Bone marrow (tissue), 2 donors: ENCODE measurements at regions not wholly inside any gene's neighbourhood (a gene's known extent, or its start where the extent isn't known, plus 50 kb on each side); places are given as distances from the start of the nearest gene placed in this dataset.
"Not testable (repeated sequence)": the region's sequence is repeated elsewhere in the genome, so short reads cannot be mapped to it uniquely, and the experiment has no call there.

ENCODE experiments used
- DNase-seq, 2 donors: peaks; one replicate each; lab custom pipeline; 2025; lab: John Stamatoyannopoulos, UW

DNA sequence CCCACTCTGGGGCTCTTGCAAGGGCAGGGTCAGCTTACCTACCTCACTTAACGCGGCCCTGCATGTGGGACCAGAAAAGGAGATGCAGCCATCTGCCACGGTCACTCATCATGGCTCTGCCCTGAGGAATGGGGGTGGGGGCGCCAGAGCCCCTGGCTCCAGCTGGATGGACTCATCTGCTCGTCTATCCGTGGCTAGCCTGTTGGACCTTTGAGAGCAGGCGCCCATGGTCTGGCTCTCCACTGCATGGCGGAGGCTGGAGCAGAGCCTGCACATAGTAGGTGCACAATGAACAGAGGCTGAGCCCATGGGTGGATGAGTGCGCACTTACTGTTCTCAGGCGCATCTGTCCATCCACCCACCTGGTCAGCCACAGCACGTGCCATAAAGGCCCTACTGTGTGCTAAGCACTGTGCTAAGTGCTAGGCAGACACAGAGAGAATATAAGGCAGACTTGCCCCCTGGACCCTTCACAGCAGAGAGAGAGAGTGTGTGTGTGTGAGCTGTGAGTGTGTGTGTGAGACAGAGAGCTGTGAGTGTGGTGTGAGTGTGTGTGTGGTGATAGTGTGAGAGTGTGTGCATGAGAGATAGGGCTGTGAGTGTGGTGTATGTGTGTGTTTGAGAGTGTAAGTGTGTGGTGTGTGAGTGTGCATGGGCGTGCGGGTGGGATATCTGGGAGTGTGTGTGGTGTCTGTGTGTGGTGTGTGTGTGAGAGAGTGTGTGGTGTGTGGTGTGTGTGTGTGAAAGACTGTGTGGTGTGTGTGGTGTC lies 151.3 kb downstream of the TFCP2L1 start:
- no peak for DNase-seq

DNA sequence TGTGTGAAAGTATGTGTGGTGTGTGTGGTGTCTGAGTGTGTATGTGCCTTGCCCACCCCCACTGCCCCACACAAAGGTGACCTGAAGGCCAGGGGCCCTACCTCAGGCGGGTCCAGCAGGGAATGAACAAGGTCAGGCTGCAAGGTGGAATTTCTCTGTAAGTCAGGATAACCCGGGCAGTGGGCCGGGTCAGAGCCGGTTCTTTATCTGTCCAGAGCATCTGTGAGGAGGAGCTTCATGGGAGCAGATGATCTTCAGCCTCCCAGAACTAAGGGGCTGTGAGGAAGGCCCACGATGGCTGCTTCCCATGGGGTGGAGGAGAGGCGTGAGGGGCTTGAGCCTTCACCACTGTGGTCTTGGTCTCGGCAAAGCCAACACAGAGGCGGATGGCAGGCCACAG lies 150.3 kb downstream of the TFCP2L1 start:
- DNase-seq = no peak

DNA sequence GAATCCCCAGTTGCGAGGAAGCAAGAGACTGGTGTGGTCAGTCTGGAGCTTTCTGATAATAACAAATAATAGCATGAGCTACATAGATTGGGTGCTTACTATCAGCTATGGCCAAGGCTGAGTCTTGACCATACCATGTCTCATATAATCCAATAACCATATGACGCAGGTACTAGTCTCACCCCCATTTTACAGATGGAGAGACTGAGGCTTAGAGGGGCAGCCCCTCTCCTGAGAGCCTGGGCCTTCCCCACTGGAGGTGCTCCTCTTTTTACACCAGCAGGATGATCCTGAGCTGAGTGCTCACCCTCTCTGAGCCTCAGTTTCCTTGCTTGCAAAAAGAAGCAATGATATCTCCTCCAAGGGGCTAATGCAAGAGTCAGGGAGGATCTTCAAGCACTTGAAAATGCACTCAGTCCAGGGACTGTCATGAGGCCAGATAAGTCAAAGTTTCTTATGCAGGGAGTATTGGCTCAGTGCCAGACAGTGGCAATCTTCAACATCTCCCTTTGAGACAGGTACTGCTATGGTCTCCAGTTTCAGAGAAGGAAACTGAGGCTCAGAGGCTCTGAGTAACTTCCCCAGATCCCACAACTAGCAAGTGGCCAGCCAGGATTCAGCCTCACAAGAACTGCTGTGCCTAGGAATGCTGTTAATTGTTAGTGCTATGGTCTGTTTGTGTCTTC lies 149.7 kb downstream of the TFCP2L1 start:
- DNase-seq = no peak

DNA sequence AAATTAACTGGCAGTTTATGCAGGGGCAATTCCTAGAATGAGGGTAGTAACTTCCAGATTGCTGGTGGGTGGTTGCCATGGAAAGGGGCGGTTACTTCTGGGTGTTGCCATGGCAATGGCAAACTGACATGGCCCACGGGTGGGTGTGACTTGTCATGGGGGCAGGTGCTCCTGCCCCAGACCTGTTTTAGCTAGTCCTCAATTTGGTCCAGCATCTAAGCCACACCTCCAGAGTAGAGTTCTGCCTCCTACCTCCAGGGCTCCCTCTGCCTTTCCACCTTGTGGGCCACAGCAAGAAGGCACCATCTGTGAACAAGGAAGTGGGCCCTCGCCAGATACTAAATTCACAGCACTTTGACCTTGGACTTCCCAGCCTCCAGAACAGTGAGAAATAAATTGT lies 148.7 kb downstream of the TFCP2L1 start:
- DNase-seq = no peak

DNA sequence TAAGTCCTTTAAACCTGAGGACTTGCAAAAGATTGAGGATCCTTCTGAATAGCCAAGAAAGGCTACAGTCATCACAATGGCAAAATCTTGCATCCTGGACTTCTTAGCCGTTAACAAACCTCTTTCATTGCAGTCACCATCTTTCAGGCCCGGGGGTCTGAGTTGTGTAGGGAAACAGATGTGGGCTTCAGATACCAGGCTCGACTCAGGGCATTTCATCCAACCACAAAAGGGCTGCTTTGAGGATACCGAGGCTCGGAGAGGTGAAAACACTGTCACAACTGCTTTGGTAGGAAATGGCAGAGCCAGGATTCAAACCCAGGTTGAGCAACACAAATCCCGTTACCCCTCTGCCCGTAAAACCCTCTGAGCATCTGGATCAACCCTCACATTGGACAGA lies 147.4 kb downstream of the TFCP2L1 start:
- DNase-seq = no peak

DNA sequence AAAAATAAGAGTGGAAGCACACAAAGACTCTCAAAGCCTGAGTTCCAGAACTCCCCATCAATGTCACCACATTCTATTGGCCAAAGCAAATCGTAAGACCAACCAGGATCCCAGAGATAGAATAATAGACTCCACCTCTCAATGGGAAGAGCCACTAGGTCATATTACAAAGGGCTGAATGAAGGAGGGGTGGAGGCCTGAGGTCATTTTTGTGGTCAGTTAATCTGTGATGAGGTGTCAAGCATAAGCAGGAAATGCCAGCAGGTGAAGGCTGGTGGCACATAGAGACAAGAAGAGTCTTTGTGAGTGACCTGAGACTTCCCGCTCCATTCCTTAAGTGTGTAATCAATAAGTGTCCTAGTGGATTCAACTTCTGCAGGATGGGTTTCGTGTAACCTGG lies 144.3 kb downstream of the TFCP2L1 start:
- DNase-seq = no peak

DNA sequence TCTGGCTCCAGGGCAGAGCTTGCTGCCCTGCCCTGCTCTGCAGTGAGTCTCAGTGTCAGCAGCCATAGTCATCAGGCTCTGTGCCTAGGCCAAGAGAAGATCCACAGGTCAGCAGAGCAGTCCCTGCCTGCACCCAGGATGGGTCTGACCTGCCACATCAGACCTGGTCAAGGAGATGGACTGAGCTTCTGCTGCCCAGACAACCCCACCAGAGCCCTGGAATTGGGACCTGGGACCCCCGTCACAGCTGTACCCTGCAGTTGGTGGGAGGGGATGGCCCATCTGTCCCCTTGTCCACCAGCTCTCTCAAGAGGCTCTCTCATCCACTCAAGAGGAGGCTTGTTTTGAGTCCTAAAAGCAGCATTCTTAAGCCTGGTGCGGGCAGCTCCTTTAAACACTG lies 142.6 kb downstream of the TFCP2L1 start:
- no peak for DNase-seq

DNA sequence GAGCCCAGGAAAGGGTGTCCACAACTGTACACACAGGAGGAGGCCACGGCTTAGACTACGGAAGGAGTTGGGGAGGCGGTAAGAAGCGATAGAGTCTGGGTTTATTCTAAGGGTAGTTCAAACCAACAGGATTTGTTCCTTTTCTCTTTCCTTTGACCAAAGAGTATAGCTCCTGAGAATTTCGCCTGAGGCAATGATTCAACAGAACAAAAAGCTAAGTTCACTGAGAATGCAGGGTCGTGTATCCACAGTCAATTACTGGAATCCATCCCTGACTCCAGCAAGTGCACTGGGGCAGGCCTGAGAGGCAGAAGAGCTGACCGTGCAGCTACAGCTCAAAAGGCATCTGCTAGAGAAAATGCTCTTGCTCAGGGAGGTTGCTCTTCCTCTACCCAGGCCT lies 140.9 kb downstream of the TFCP2L1 start:
- no peak for DNase-seq

DNA sequence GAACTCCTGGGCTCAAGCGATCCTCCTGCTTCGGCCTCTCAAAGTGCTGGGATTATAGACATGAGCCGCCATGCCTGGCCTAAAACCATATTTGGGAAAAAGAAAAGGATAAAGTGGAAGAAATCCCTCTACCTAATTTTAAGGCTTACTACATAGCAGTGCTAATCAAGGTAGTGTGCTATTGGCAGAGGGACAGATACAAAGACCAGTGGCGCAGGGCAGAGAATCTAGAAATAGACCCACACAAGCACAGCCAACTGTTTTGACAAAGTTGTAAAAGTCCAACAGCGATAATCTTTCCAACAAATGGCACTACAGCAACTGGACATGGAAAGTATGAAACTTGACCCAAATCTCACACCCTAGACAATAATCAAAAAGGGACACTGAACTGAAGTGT lies 138.4 kb downstream of the TFCP2L1 start:
- no peak for DNase-seq

DNA sequence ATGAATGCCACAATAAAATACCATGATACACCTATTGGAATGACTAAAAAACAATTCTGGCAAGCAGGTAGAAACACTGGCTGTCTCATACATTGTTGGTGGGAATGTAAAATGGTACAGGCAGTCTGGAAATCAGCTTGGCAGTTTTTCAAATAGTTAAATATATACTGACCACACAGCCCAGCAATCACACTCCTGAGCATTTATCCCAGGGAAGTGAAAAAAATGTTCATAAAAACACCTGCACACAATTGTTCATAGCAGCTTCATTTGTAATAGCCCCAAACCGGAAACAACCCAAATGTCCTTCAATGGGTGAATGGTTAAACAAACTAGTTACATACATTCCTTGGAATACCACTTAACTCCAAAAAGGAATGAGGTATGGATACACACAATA lies 137.2 kb downstream of the TFCP2L1 start:
- no peak for DNase-seq

DNA sequence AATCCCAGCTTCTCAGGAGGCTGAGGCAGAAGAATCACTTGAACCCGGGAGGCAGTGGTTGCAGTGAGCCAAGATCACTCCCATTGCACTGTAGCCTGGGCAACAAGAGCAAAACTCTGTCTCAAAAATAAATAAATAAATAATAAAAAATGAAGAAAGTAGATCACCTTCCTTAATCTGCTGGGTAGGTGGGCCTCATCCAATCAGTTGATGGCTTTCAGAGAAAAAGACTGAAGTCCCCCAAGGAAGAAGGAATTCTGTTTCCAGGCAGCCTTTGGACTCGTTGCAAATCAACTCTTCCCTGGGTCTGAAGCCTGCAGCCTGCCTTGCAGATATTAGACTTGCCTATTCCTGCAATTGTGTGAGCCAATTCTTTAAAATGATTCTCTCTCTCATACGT lies 136.5 kb downstream of the TFCP2L1 start:
- DNase-seq = no peak

DNA sequence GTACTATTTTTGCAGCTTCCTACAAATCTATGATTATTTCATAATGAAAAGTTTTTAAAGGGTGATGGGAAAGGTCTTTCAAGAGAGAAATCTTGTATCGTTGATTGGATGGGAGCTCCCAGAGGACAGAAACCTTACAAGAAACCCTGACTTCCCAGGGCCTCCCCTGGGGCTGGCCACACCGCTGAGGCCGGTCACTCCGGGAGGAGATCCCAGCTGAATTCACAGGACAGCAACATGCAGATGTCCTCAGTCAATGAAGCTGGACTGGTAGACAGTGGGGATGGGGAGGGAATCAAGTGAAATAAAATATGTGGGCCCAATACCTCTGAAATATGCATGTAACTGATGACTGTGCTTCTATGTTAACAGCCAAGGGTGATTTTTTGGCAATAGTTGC lies 135.6 kb downstream of the TFCP2L1 start:
- DNase-seq = no peak

DNA sequence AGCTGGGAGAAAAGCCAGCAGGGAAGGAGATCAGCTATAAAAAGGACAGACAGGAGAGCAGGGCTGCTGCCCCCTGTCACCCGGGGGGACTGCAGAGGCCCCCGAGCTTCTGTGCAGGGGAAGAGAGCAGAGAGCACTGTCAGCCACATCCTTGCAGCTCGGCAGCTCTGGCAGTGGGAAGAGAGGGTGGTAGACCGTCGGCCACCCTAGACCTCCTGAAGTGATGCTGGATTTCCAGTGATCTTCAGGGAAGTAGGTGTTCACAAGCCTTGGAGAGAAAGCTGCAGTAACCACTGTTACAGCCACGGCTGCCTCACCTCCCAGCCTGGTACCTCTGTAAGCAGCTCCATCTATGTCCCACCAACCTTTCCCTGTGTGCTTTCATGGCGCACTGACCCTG lies 134.9 kb downstream of the TFCP2L1 start:
- no peak for DNase-seq

DNA sequence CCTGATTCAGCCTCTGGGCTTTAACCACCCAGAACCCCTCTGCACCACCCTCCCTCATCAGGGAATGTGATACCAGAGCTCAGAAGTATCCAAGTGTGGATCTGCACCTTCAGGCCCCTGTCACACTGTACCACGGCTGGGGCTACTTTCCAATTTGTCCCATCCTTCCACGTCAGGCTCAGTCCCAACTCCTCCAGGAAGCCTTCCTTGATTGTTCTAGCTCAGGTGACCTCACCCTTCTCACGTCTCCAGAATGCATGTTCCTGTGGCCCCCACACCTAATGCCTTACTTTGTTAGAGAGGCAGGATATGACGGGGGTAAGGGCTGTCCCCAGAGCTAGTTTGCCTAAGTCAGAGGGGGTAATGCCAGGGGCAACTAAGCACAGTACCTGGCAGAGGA lies 134.3 kb downstream of the TFCP2L1 start:
- DNase-seq = no peak

DNA sequence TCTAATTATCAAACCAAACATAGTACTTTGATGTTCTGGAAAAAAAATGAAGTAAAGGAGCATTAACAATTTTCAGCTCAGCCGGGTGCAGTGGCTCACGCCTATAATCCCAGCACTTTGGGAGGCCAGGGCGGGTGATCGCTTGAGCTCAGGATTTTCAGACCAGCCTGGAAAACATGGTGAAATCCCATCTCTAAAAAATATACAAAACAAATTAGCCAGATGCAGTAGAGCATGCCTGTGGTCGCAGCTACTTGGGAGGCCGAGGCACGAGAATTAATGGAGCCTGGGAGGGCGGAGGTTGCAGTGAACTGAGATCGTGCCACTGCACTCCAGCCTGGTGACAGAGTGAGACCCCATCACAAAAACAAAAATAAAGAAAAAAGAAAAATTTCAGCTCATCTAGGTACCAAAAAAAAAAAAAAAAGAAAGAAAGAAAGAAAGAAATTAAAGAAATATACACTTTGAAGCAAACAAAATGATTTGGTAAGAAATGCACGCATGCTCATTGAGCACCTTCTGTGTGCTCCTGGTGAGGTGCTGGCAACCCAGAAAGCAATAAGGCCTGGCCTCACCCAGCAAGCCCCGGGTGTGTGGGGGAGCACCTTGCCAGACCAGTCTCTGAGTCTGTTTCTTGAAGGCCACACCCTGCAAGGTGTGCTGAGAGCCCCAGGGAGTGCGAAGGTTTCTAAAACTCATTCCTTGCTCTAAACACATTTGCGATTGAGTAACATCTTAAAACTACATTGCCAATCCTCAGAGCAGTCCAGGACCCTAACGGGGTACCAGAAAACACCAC lies 133.5 kb downstream of the TFCP2L1 start:
- DNase-seq = no peak

DNA sequence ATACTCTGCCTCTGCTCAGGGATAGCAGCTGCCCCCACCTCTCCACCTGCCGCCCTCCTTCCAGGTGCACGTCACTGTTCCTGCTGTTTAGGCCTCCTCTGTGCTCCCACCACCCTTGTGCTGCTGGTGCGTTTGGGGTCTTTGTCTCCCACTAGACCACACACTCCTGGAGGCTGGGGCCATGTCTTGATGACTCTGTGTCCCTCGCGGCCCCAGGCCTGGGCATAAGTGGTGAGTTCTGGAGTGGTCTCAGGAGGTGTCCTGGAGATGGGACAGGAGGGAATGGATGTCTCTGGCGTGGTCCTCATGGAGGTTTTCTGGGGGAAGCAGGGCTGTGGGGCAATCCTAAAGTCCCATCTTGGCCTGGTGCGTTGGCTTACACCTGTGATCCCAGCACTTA lies 132.1 kb downstream of the TFCP2L1 start:
- DNase-seq = no peak

DNA sequence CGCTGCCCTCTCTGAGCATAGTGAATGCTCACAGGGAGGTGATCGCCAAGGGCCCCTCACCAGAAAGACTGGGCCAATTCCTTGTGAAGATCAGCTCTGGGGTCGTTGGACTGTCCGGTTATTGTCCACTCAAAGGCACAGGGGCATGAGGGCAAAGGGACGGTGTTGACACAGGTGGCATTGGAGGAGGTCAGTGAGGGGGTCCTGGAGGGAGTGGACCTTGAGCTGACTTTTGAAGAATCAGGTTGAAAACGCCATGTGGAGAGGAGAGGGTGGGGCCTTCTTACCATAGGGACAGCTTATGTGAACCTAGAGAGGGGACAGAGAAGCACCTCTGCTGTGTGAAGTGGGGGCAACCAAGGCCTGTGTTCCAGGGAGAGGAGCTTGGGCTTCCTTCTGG lies 131.5 kb downstream of the TFCP2L1 start:
- no peak for DNase-seq

DNA sequence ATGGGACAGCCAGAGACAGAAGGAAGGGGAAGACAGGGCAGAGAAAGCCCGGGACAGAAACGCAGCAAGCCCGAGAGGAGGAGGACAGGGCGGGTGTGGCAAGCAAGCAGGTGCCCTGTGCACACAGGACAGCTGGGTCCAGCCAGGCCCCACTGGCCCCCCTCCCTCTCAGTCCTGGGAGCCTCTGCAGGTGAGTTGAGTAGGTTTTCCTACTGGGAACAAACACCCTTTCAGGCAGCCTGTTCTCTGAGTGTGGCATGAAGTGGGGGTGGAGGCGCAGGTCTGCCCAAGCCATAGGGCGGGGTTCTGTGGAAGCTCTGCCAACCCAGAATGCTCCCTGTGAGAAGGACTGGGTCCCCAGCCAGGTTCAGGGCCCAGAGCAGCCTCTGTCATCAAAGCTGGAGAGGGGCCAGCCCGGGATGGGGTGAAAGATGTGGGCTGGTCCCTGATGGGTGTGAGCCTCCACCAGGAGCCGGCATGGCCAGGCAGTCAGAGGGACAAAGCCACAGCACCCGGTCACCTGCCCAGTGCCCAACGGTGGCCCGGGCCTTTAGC lies 129.4 kb downstream of the TFCP2L1 start:
- DNase-seq = no peak

DNA sequence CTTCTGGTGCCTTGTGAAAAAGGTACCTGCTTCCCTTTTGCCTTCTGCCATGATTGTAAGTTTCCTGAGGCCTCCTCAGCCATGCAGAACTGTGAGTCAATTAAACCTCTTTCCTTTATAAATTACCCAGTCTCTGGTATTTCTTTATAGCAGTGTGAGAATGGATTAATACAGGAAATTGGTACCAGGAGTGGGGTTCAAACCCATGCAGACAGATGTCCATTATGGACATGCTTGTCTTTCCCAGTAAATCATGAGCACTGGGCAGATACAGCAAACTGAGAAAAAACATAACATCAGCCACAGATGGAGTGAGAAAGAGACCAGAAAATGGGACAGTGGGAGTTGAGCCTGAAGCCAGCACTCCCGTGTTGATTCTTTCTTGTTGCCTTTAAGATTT lies 127.5 kb downstream of the TFCP2L1 start:
- not testable (repeated sequence) for DNase-seq

DNA sequence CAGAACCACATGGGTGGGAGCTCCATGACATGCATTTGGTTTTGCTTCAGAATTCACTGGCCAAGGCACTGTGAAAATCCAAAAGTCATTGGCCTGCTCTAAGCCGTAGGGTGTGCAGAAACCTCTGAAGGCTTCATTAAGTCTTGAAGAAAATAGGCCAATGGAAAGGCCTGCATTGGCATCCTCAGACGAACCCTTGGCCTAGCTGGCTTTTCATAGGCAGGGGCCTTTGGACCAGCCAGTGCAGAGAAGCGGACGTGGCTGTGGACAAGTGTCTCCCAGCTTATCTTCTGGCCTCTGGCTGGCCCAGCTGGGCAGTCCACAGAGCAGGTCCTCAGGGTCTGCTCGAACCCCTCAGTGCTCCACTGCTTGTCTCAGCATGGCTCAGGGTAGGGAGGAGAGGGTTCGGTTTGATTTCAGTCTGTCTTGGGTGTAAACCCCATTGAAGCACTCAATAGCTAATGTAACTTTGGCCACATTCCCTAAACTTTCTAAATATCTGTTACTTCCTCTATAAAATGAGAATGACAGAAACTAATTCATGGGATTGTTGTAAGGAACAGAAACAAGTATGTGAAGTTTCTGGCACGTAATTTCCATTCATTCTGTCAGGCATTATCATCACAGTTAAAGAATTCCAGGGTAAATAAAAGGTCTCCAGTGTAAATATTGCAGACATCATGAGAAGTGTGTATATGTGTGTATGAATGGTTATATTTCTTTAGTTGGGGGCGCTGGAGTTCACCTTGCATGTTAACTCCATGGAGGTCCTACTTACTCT lies 125.5 kb downstream of the TFCP2L1 start:
- DNase-seq = no peak

DNA sequence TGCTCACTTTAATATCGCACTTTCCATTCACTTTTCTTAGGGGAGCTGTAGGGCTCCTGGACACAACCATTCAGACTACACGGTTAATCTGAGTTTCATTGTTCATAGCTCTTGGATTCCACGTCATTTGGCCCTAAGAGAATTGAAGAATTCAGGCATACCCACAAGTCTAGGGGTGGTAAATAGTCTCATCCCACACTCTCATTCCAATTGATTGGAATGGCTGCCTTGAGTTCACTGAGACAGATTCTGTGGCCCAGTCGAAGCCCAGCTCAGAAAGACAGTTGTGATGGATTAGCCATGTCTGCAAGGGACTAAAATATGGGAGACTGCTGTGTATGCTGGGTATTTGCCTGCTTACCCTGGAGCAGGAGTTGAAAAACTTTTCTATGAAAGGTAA lies 124.6 kb downstream of the TFCP2L1 start:
- DNase-seq = no peak

DNA sequence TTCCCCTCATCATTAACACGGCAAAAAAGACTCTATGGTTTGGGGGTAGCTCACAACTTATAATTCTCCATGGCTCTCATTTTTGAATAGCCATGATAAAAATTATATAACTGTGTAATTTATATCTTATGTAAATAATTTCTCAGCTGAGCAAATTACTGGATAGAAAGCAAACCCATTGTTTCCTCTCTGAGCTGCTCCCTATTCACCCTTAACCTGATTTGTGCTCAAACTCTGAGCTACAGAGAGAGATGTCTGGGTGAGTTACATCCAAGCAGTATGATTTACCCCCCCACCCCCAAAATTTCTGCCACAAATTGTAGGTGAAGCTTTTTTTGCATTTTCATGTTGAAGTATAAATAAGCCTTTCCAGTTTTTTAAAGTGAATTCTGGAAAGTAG lies 123.7 kb downstream of the TFCP2L1 start:
- DNase-seq = no peak
